A549 (cell line): ENCODE measurements at regions not wholly inside any gene's neighbourhood (a gene's known extent, or its start where the extent isn't known, plus 50 kb on each side); places are given as distances from the start of the nearest gene placed in this dataset.

Source experiments
- ATAC-seq, 2 experiments: fragments of 200-7000 bp in 1 of 2; fragments of >200 bp in 1 of 2; cut with Nextera tagmentation in 1 of 2; cut with Tn5 transposase in 1 of 2; 3 replicates each; pipeline versions ENCODE4 v1.8.0 to v1.9.1; 2018 to 2020; ENCODE audit warnings: mild to moderate bottlenecking in 1 of 2, moderate library complexity in 1 of 2
- CTCF ChIA-PET: fragments of 300-600 bp; sonication (Branson Sonifier 250); formaldehyde crosslinking; extraction: SDS; loops from one replicate; lab custom pipeline; 2021; ENCODE audit warnings: antibody characterized with exemption, inconsistent platforms; lab: Yijun Ruan, JAX
- POLR2A ChIA-PET: fragments of 350-600 bp; formaldehyde crosslinking; extraction: SDS; loops from one replicate; lab custom pipeline; 2021; ENCODE audit warnings: antibody characterized with exemption, inconsistent platforms; lab: Yijun Ruan, JAX
- DNase-seq, 2 experiments: peaks; one replicate each; pipeline versions ENCODE4 v3.0.0 to v3.0.0-alpha.2; 2011 to 2016; ENCODE audit warnings: low read depth in 1 of 2, low spot score in 1 of 2
- FAIRE-seq: peaks from 2 replicates; lab custom pipeline; 2011; peaks lifted over from hg19 to GRCh38; lab: Jason Lieb, UNC
- H3K27ac ChIP-seq, 2 experiments: fragments of >200 bp; sonication (Bioruptor Twin); formaldehyde crosslinking; 3 replicates each; pipeline ENCODE4 v1.5.1; 2016 to 2017
- H3K4me1 ChIP-seq: fragments of >200 bp; sonication (Bioruptor Twin); formaldehyde crosslinking; 3 replicates; pipeline ENCODE4 v1.6.1; 2016
- H3K4me2 ChIP-seq: fragments of >200 bp; sonication (Bioruptor Twin); formaldehyde crosslinking; 3 replicates; pipeline ENCODE4 v1.6.1; 2016
- H3K4me3 ChIP-seq: fragments of >200 bp; sonication (Bioruptor Twin); formaldehyde crosslinking; 3 replicates; pipeline ENCODE4 v1.5.1; 2016
- H3K9me3 ChIP-seq: fragments of >200 bp; sonication (Bioruptor Twin); formaldehyde crosslinking; 3 replicates; pipeline ENCODE4 v1.6.1; 2016
- EHF ChIP-seq: fragments of 250-450 bp; sonication (Bioruptor Pico); IDR thresholded peaks from 2 replicates; pipeline ENCODE4 v1.5.0; 2020; ENCODE audit warnings: mild to moderate bottlenecking
- EP300 ChIP-seq, 2 experiments: fragments of >200 bp; sonication (Bioruptor Twin); formaldehyde crosslinking; IDR thresholded peaks; 2 replicates in 1 of 2; 3 replicates in 1 of 2; pipeline ENCODE4 v1.6.1; 2016 to 2017
- FOSL2 ChIP-seq, 2 experiments: fragments of 450-650 bp in 1 of 2; fragments of >200 bp in 1 of 2; sonication (Bioruptor Twin) in 1 of 2; formaldehyde crosslinking; IDR thresholded peaks; 2 replicates each; pipeline versions ENCODE4 v1.5.0 to v1.6.1; 2016 to 2020; ENCODE audit warnings: mild to moderate bottlenecking in 1 of 2, moderate library complexity in 1 of 2
- FOXS1 ChIP-seq: fragments of 250-450 bp; sonication (Bioruptor Pico); IDR thresholded peaks from 2 replicates; pipeline ENCODE4 v1.5.0; 2020; ENCODE audit warnings: mild to moderate bottlenecking, moderate library complexity
- HDAC2 ChIP-seq: fragments of 200-600 bp; sonication (generic); IDR thresholded peaks from 2 replicates; pipeline ENCODE4 v1.6.1; 2016
- HOXA7 ChIP-seq: fragments of 250-450 bp; sonication (Bioruptor Pico); IDR thresholded peaks from 2 replicates; pipeline ENCODE4 v1.5.0; 2020; ENCODE audit warnings: mild to moderate bottlenecking, moderate library complexity
- JUNB ChIP-seq: fragments of >200 bp; sonication (Bioruptor Twin); formaldehyde crosslinking; IDR thresholded peaks from 2 replicates; pipeline ENCODE4 v1.6.1; 2016
- MAFK ChIP-seq: fragments of 450-650 bp; IDR thresholded peaks from 2 replicates; pipeline ENCODE4 v1.6.1; 2014; ENCODE audit not compliant: partially characterized antibody
- MAZ ChIP-seq: fragments of 150-350 bp; IDR thresholded peaks from 2 replicates; pipeline ENCODE4 v1.6.1; 2014; ENCODE audit warnings: antibody characterized with exemption, low read depth, low read length, borderline replicate concordance
- MYC ChIP-seq: IDR thresholded peaks from 2 replicates; pipeline ENCODE4 v1.6.1; 2012; ENCODE audit warnings: mild to moderate bottlenecking, inconsistent platforms, low read length, improper control_type of control experiment, borderline replicate concordance
- NFE2L2 ChIP-seq: fragments of 150-350 bp; conservative IDR thresholded peaks from 2 replicates; pipeline ENCODE4 v1.6.1; 2014; ENCODE audit warnings: low read length
- PHF8 ChIP-seq: fragments of 200-600 bp; sonication (generic); IDR thresholded peaks from 2 replicates; pipeline ENCODE4 v1.6.1; 2016; ENCODE audit warnings: low read depth, mild to moderate bottlenecking, antibody characterized with exemption, moderate library complexity, borderline replicate concordance
- POLR2A ChIP-seq: IDR thresholded peaks from 2 replicates; pipeline ENCODE4 v1.6.1; 2012; ENCODE audit warnings: mild to moderate bottlenecking, low read length
- POLR2AphosphoS2 ChIP-seq: conservative IDR thresholded peaks from 2 replicates; pipeline ENCODE4 v1.6.1; 2012; ENCODE audit warnings: low read length, improper control_type of control experiment, inconsistent platforms
- RCOR1 ChIP-seq: fragments of 150-350 bp; IDR thresholded peaks from 2 replicates; pipeline ENCODE4 v1.6.1; 2014; ENCODE audit warnings: antibody characterized with exemption, low read length, low read depth
- SREBF2 ChIP-seq: fragments of 450-650 bp; IDR thresholded peaks from 2 replicates; pipeline ENCODE4 v1.6.1; 2014; ENCODE audit warnings: mild to moderate bottlenecking, moderate library complexity
- ZC3H11A ChIP-seq: fragments of 450-650 bp; IDR thresholded peaks from 2 replicates; pipeline ENCODE4 v1.6.1; 2014; ENCODE audit warnings: antibody characterized with exemption, mild to moderate bottlenecking
- ZFP36 ChIP-seq: fragments of 450-650 bp; IDR thresholded peaks from 2 replicates; pipeline ENCODE4 v1.6.1; 2014; ENCODE audit warnings: borderline replicate concordance; ENCODE audit not compliant: partially characterized antibody
- WGBS: methylation state at CpG from one replicate; pipeline ENCODE4 v1.1.6; 2017; ENCODE audit errors: missing lambda C conversion rate; 5-methylcytosine and 5-hydroxymethylcytosine counted together
- TF ChIP-seq, protein P1 (sequence below): fragments of 150-350 bp; IDR thresholded peaks from 2 replicates; pipeline ENCODE4 v1.6.1; 2014; ENCODE audit warnings: low read depth, mild to moderate bottlenecking, low read length
- TF ChIP-seq, protein P2 (sequence below): fragments of >200 bp; sonication (Bioruptor Twin); formaldehyde crosslinking; IDR thresholded peaks from 3 replicates; pipeline ENCODE4 v1.5.1; 2016
- TF ChIP-seq, protein P3 (sequence below): fragments of >200 bp; sonication (Bioruptor Twin); formaldehyde crosslinking; IDR thresholded peaks from 2 replicates; pipeline ENCODE4 v1.6.1; 2016
- TF ChIP-seq, protein P4 (sequence below): IDR thresholded peaks from 2 replicates; pipeline ENCODE4 v1.6.1; 2012

DNA sequence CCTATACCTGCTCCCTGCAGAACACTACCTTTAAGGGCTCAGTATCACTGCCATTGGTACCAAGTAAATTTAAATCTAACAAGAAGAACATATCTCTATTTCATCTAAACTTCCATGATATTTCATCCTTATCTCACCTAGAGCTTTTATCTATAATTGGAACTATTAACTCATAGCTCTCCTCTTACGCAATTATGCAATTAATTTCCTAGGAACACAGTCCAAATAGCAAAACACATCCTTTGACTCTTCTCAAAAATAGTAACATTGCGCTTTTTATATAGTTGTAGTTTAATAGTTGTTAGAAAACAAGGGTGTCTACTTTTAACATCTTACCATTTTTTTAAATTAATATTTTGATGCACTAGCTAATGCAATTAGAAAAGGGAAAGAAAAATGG is 986.8 kb upstream of the SLC35B3 start:
- Histone ChIP-seq H3K4me1 (no peaks in the 10 kb centered on the region), H3K4me3 (no peak overlapping the region), H3K9me3 (no peaks in the 10 kb centered on the region), H3K4me2 (no peak overlapping the region)
- WGBS = 81% methylated on average over 2 of the region's 2 CpGs
- ATAC-seq = no peak
- POLR2A ChIA-PET = interaction anchor here (0.5 kb wide), 1 partner anchor 19 kb away, joined by 4 read pairs; no protein-coding TSS in a partner anchor
- FAIRE-seq = no peak
- CTCF ChIA-PET = interaction anchor here (1.1 kb wide), 1 partner anchor 9 kb away, joined by 3 read pairs; no protein-coding TSS in a partner anchor
- DNase-seq = no peak
- TF ChIP-seq, protein P1, sequence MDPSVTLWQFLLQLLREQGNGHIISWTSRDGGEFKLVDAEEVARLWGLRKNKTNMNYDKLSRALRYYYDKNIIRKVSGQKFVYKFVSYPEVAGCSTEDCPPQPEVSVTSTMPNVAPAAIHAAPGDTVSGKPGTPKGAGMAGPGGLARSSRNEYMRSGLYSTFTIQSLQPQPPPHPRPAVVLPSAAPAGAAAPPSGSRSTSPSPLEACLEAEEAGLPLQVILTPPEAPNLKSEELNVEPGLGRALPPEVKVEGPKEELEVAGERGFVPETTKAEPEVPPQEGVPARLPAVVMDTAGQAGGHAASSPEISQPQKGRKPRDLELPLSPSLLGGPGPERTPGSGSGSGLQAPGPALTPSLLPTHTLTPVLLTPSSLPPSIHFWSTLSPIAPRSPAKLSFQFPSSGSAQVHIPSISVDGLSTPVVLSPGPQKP = no peak
- no peak for TF ChIP-seq NFE2L2
- no peak for TF ChIP-seq FOXS1
- no peak for TF ChIP-seq JUNB
- TF ChIP-seq SREBF2 = no peak
- TF ChIP-seq FOSL2 (IDR thresholded peaks at IDR 0.05) = no peak
- TF ChIP-seq FOSL2 (CRISPR knock-in tag; IDR thresholded peaks at IDR 0.05) = no peak
- no peak for TF ChIP-seq POLR2A
- TF ChIP-seq PHF8 = no peak
- no peak for TF ChIP-seq EP300 (IDR thresholded peaks at IDR 0.05)
- TF ChIP-seq ZC3H11A = no peak
- TF ChIP-seq POLR2AphosphoS2 = no peak
- no peak for TF ChIP-seq MYC
- TF ChIP-seq MAFK = no peak
- no peak for TF ChIP-seq EHF
- TF ChIP-seq HDAC2 = no peak
- TF ChIP-seq ZFP36 = no peak
- TF ChIP-seq, all 56 proteins: peak for 0
- no peak overlapping the region for H3K27ac ChIP-seq

DNA sequence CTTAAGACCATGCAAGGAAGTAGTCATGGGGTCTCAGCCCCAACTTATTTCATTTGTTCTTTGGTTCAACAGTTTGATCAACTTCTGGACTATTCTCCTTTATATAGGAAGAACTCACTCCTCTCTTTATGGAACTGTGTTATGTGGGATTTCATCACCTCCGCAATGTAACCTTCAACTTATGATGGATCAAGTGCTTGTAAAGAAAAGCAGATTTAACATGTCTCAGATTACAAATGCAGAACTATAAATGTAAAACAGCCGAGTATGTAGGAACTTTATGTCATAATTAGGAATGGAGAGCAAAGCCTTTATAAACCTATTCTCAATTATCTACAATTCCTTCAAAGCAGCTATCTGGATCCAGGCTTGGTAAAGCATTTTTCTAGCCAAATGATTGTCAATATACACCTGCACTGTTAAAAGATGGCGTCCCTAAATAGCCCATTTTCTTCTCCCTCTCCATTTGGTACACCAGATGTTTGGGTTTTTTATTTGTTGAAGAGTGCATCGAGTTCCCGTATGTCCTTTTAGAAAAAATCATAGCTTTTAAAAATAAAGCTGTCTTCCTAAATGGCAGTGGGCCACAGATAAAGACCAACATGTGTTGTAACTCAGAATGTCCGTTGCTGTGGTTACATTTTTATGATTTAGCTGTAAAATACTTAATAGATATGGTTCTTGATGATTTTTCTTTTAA is 985.1 kb upstream of the SLC35B3 start:
- WGBS = 37% methylated on average over 6 of the region's 6 CpGs
- POLR2A ChIA-PET = no interaction called here
- TF ChIP-seq, protein P2, sequence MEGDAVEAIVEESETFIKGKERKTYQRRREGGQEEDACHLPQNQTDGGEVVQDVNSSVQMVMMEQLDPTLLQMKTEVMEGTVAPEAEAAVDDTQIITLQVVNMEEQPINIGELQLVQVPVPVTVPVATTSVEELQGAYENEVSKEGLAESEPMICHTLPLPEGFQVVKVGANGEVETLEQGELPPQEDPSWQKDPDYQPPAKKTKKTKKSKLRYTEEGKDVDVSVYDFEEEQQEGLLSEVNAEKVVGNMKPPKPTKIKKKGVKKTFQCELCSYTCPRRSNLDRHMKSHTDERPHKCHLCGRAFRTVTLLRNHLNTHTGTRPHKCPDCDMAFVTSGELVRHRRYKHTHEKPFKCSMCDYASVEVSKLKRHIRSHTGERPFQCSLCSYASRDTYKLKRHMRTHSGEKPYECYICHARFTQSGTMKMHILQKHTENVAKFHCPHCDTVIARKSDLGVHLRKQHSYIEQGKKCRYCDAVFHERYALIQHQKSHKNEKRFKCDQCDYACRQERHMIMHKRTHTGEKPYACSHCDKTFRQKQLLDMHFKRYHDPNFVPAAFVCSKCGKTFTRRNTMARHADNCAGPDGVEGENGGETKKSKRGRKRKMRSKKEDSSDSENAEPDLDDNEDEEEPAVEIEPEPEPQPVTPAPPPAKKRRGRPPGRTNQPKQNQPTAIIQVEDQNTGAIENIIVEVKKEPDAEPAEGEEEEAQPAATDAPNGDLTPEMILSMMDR = no peak
- TF ChIP-seq EP300 (IDR thresholded peaks at IDR 0.05) (no peak), HOXA7 (CRISPR knock-in tag) (no peak), NFE2L2 (no peak), EHF (no peak), ZC3H11A (no peak), RCOR1 (no peak), POLR2AphosphoS2 (no peak), MAZ (no peak)
- TF ChIP-seq, protein P3, sequence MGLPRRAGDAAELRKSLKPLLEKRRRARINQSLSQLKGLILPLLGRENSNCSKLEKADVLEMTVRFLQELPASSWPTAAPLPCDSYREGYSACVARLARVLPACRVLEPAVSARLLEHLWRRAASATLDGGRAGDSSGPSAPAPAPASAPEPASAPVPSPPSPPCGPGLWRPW = no peak
- TF ChIP-seq, protein P4, sequence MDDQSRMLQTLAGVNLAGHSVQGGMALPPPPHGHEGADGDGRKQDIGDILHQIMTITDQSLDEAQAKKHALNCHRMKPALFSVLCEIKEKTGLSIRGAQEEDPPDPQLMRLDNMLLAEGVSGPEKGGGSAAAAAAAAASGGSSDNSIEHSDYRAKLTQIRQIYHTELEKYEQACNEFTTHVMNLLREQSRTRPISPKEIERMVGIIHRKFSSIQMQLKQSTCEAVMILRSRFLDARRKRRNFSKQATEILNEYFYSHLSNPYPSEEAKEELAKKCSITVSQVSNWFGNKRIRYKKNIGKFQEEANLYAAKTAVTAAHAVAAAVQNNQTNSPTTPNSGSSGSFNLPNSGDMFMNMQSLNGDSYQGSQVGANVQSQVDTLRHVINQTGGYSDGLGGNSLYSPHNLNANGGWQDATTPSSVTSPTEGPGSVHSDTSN = no peak

More for the DNA sequence above, 985.1 kb upstream of the SLC35B3 start:
- Histone ChIP-seq H3K9me3 (no peaks in the 10 kb centered on the region), H3K4me1 (no peaks in the 10 kb centered on the region), H3K4me3 (no peak overlapping the region), H3K4me2 (no peak overlapping the region), H3K27ac (no peak overlapping the region)
- no peak for ATAC-seq
- CTCF ChIA-PET = interaction anchor here (0.5 kb wide), 1 partner anchor 1015 kb away, joined by 3 read pairs; no protein-coding TSS in a partner anchor
- FAIRE-seq = no peak
- DNase-seq = no peak
